Endothelial cell (in vitro differentiated cells): ENCODE measurements at regions not wholly inside any gene's neighbourhood (a gene's known extent, or its start where the extent isn't known, plus 50 kb on each side); places are given as distances from the start of the nearest gene placed in this dataset.

Experiments used
- DNase-seq: peaks from one replicate; pipeline ENCODE4 v3.0.0; 2021; ENCODE audit warnings: low spot score
- H3K27ac Mint-ChIP-seq: one replicate; pipeline ENCODE4 v1.8.0; 2021; ENCODE audit warnings: mixed read lengths, inconsistent platforms; ENCODE audit not compliant: unreplicated experiment
- H3K27me3 Mint-ChIP-seq: one replicate; pipeline ENCODE4 v1.8.0; 2021; ENCODE audit warnings: mild to moderate bottlenecking, moderate library complexity, mixed read lengths, inconsistent platforms; ENCODE audit not compliant: unreplicated experiment
- H3K36me3 Mint-ChIP-seq: one replicate; pipeline ENCODE4 v1.8.0; 2021; ENCODE audit warnings: mild to moderate bottlenecking, low read depth, mixed read lengths, inconsistent platforms; ENCODE audit not compliant: unreplicated experiment
- H3K4me1 Mint-ChIP-seq: one replicate; pipeline ENCODE4 v1.8.0; 2021; ENCODE audit warnings: mild to moderate bottlenecking, mixed read lengths, inconsistent platforms; ENCODE audit not compliant: unreplicated experiment
- H3K4me3 Mint-ChIP-seq: one replicate; pipeline ENCODE4 v1.8.0; 2021; ENCODE audit warnings: mild to moderate bottlenecking, mixed read lengths, inconsistent platforms; ENCODE audit not compliant: unreplicated experiment
- H3K9me3 Mint-ChIP-seq: one replicate; pipeline ENCODE4 v1.8.0; 2021; ENCODE audit warnings: mixed read lengths, inconsistent platforms; ENCODE audit not compliant: unreplicated experiment
- CTCF ChIP-seq: fragments of 200-600 bp; sonication (generic); IDR thresholded peaks from one replicate; pipeline ENCODE4 v1.5.0; 2021; ENCODE audit warnings: antibody characterized with exemption; ENCODE audit not compliant: unreplicated experiment

- Mint-ChIP-seq H3K9me3 (no peaks in the 10 kb centered on the region), H3K27ac (no peak overlapping the region)
Measured at GRCh38 chr4:136768213-136768924, 763.9 kb downstream of the PCDH18 start.

GRCh38 chr4:136763919-136764318 lies 768.4 kb downstream of the PCDH18 start:
- Mint-ChIP-seq H3K9me3 (no peaks in the 10 kb centered on the region), H3K4me1 (no peaks in the 10 kb centered on the region), H3K36me3 (no peaks in the 10 kb centered on the region), H3K27me3 (no peaks in the 10 kb centered on the region), H3K4me3 (no peak overlapping the region), H3K27ac (no peak overlapping the region)
- no peak for DNase-seq
- no peak for TF ChIP-seq CTCF

More at GRCh38 chr4:136768213-136768924, 763.9 kb downstream of the PCDH18 start:
- no peak for DNase-seq
- no peak overlapping the region for H3K4me3 Mint-ChIP-seq
- no peaks in the 10 kb centered on the region for H3K27me3 Mint-ChIP-seq
- H3K36me3 Mint-ChIP-seq = no peaks in the 10 kb centered on the region
- no peak for TF ChIP-seq CTCF
- no peaks in the 10 kb centered on the region for H3K4me1 Mint-ChIP-seq

- DNase-seq = no peak
- Mint-ChIP-seq H3K27me3 (no peaks in the 10 kb centered on the region), H3K4me3 (no peak overlapping the region), H3K27ac (no peak overlapping the region), H3K36me3 (no peaks in the 10 kb centered on the region), H3K9me3 (no peaks in the 10 kb centered on the region), H3K4me1 (no peaks in the 10 kb centered on the region)
- no peak for TF ChIP-seq CTCF
Measured at GRCh38 chr4:136755531-136755916, 776.8 kb downstream of the PCDH18 start.

- Mint-ChIP-seq H3K4me1 (no peaks in the 10 kb centered on the region), H3K36me3 (no peaks in the 10 kb centered on the region), H3K4me3 (no peak overlapping the region), H3K27me3 (no peaks in the 10 kb centered on the region), H3K27ac (no peak overlapping the region), H3K9me3 (no peaks in the 10 kb centered on the region)
- no peak for DNase-seq
- TF ChIP-seq CTCF = no peak
Measured at GRCh38 chr4:136754810-136755530, 777.3 kb downstream of the PCDH18 start.

GRCh38 chr4:136751556-136751955 lies 780.7 kb downstream of the PCDH18 start:
- no peak for TF ChIP-seq CTCF
- DNase-seq = no peak
- peaks cover 9% of the 10 kb centered on the region for H3K36me3 Mint-ChIP-seq
- no peak overlapping the region for H3K4me3 Mint-ChIP-seq
- H3K4me1 Mint-ChIP-seq = no peaks in the 10 kb centered on the region
- H3K9me3 Mint-ChIP-seq = no peaks in the 10 kb centered on the region
- H3K27ac Mint-ChIP-seq = no peak overlapping the region
- H3K27me3 Mint-ChIP-seq = no peaks in the 10 kb centered on the region
